Stimulated activated CD8-positive, alpha-beta memory T cell treated with anti-CD3 and anti-CD28 coated beads, Interleukin-2, amount 100 ng/mL, for 1 hour (primary cell): ENCODE measurements at regions not wholly inside any gene's neighbourhood (a gene's known extent, or its start where the extent isn't known, plus 50 kb on each side); places are given as distances from the start of the nearest gene placed in this dataset.
A peak's percentile ranks its signal among the peaks of the same experiment; 100 is the strongest.

Experiments used
- DNase-seq, 2 donors: peaks; one replicate each; pipeline ENCODE4 v3.0.0-alpha.2; 2020; ENCODE audit warnings: low read depth in 2 of 2

GRCh38 chr3:124535306-124535705, 194.9 kb upstream of the UMPS start:
- DNase-seq: no peak

GRCh38 chr3:124540550-124541211, 189.6 kb upstream of the UMPS start:
- DNase-seq: no peak

- DNase-seq: no peak
Observed at GRCh38 chr3:124542214-124542869, 187.9 kb upstream of the UMPS start.

GRCh38 chr3:124545891-124546290, 184.4 kb upstream of the UMPS start:
- DNase-seq: no peak

GRCh38 chr3:124552224-124552623, 178.0 kb upstream of the UMPS start:
- no peak for DNase-seq

GRCh38 chr3:124553178-124553577, 177.1 kb upstream of the UMPS start:
- DNase-seq: no peak

GRCh38 chr3:124556636-124557035, 173.6 kb upstream of the UMPS start:
- no peak for DNase-seq

- no peak for DNase-seq
Observed at GRCh38 chr3:124557433-124558232, 172.6 kb upstream of the UMPS start.

GRCh38 chr3:124558991-124559845, 171.0 kb upstream of the UMPS start:
- no peak for DNase-seq

- peak in 1 of 2 donors; percentile 33 for DNase-seq
Observed at GRCh38 chr3:124559846-124560574, 170.2 kb upstream of the UMPS start.

GRCh38 chr3:124560666-124561215, 169.5 kb upstream of the UMPS start:
- DNase-seq: no peak

- no peak for DNase-seq
Observed at GRCh38 chr3:124562769-124563168, 167.5 kb upstream of the UMPS start.

GRCh38 chr3:124563376-124563775, 166.9 kb upstream of the UMPS start:
- no peak for DNase-seq

- DNase-seq: no peak
Observed at GRCh38 chr3:124565013-124565412, 165.2 kb upstream of the UMPS start.

- DNase-seq: no peak
Observed at GRCh38 chr3:124565551-124565950, 164.7 kb upstream of the UMPS start.

GRCh38 chr3:124566701-124567100, 163.6 kb upstream of the UMPS start:
- DNase-seq: no peak

GRCh38 chr3:124567179-124567578, 163.1 kb upstream of the UMPS start:
- DNase-seq: no peak

- DNase-seq: no peak
Observed at GRCh38 chr3:124569761-124570160, 160.5 kb upstream of the UMPS start.

- no peak for DNase-seq
Observed at GRCh38 chr3:124570232-124570631, 160.0 kb upstream of the UMPS start.

GRCh38 chr3:124572851-124573405, 157.3 kb upstream of the UMPS start:
- DNase-seq: no peak

- DNase-seq: no peak
Observed at GRCh38 chr3:124574012-124574411, 156.2 kb upstream of the UMPS start.
